Stomach (tissue), 8 donors: ENCODE measurements at regions not wholly inside any gene's neighbourhood (a gene's known extent, or its start where the extent isn't known, plus 50 kb on each side); places are given as distances from the start of the nearest gene placed in this dataset.
A peak's percentile ranks its signal among the peaks of the same experiment; 100 is the strongest.

Experiments
- DNase-seq, 2 donors: peaks; one replicate each; pipeline versions ENCODE4 v3.0.0 to v3.0.0-alpha.2; 2013 to 2019
- H3K27ac ChIP-seq, 5 donors: fragments of 200-600 bp in 4 of 5; sonication (generic) in 4 of 5; one replicate each; pipeline ENCODE4 v1.5.1; 2013 to 2019; ENCODE audit warnings: mild to moderate bottlenecking in 1 of 5, moderate library complexity in 1 of 5
- H3K27me3 ChIP-seq, 3 donors: fragments of 200-600 bp; sonication (generic); one replicate each; pipeline ENCODE4 v1.5.1; 2017 to 2019; ENCODE audit warnings: mixed run types in 1 of 3
- H3K36me3 ChIP-seq, 4 donors: fragments of 200-600 bp; sonication (generic); 1 replicate in 3 of 4; 2 replicates in 1 of 4; pipeline ENCODE4 v1.5.1; 2016 to 2019
- H3K4me1 ChIP-seq, 4 donors: fragments of 200-600 bp; sonication (generic); one replicate each; pipeline ENCODE4 v1.5.1; 2016 to 2019
- H3K4me3 ChIP-seq, 4 donors: fragments of 200-600 bp; sonication (generic) in 3 of 4; one replicate each; pipeline ENCODE4 v1.5.1; 2016 to 2019; ENCODE audit warnings: mild to moderate bottlenecking in 1 of 4
- H3K9me3 ChIP-seq, 4 donors: fragments of 200-600 bp; sonication (generic); one replicate each; pipeline ENCODE4 v1.5.1; 2016 to 2019
- CTCF ChIP-seq, 7 experiments: fragments of 450-650 bp in 4 of 7; fragments of 200-600 bp in 3 of 7; sonication (generic) in 3 of 7; IDR thresholded peaks; one replicate each; pipeline ENCODE4 v1.5.1; 2016 to 2019; ENCODE audit warnings: antibody characterized with exemption in 7 of 7, control low read depth in 2 of 7, mild to moderate bottlenecking in 1 of 7
- EP300 ChIP-seq: sonication (generic); formaldehyde crosslinking; IDR thresholded peaks from one replicate; pipeline ENCODE4 v1.6.1; 2017; ENCODE audit warnings: antibody characterized with exemption
- POLR2A ChIP-seq, 4 donors: fragments of 450-650 bp; IDR thresholded peaks; one replicate each; pipeline ENCODE4 v1.6.1; 2016; ENCODE audit warnings: antibody characterized with exemption in 4 of 4, control low read depth in 2 of 4, mild to moderate bottlenecking in 1 of 4, moderate library complexity in 1 of 4
- POLR2AphosphoS5 ChIP-seq, 3 donors: sonication (generic); formaldehyde crosslinking; IDR thresholded peaks; one replicate each; pipeline ENCODE4 v1.6.1; 2016; ENCODE audit warnings: antibody characterized with exemption in 3 of 3
- WGBS, 5 donors: extraction: QIAGEN DNeasy Blood & Tissue Kit in 3 of 5; methylation state at CpG; one replicate each; pipeline versions ENCODE4 v1.1.5 to v1.1.7; 2013 to 2018; 5-methylcytosine and 5-hydroxymethylcytosine counted together
- intact Hi-C: fragments of 100-400 bp; cut with DNase I; formaldehyde crosslinking; loops from one replicate; pipeline ENCODE4 v1.15.1; 2023; ENCODE audit warnings: low total_unique reads
- donor health status: healthy with polysubstance abuse.
- donor health status: Bipolar disorder and iron deficiency.
- donor health status: healthy.

- no peaks in the 10 kb centered on the region for H3K9me3 ChIP-seq
- intact Hi-C loops: no loop called here
- H3K27me3 ChIP-seq: no peaks in the 10 kb centered on the region
- WGBS, 5 donors: 77 to 86% (median 84%) methylated on average over 19 to 20 of the region's 20 CpGs
- DNase-seq: no peak
- peak overlapping the region in 4 of 5 donors; percentile 25 to 86 (median 84) for H3K27ac ChIP-seq
- H3K36me3 ChIP-seq: no peaks in the 10 kb centered on the region
- peaks cover 8 to 35% (median 29%) of the 10 kb centered on the region in 4 donors for H3K4me1 ChIP-seq
- TF ChIP-seq POLR2AphosphoS5 (IDR thresholded peaks at IDR 0.05) (no peak), POLR2A (IDR thresholded peaks at IDR 0.05) (no peak), CTCF (IDR thresholded peaks at IDR 0.05) (no peak), EP300 (no peak)
- no peak overlapping the region for H3K4me3 ChIP-seq
These were observed 254.0 kb downstream of the TOMM20 start for GRCh38 chr1:234874291-234875288.

GRCh38 chr1:234871710-234872271 is 256.8 kb downstream of the TOMM20 start:
- intact Hi-C loops: no loop called here
- Histone ChIP-seq H3K4me1 (peaks cover 8 to 37% (median 32%) of the 10 kb centered on the region in 4 donors), H3K27me3 (no peaks in the 10 kb centered on the region), H3K27ac (no peak overlapping the region), H3K4me3 (no peak overlapping the region), H3K9me3 (no peaks in the 10 kb centered on the region), H3K36me3 (no peaks in the 10 kb centered on the region)
- no peak for TF ChIP-seq POLR2A (IDR thresholded peaks at IDR 0.05)
- no peak for TF ChIP-seq EP300
- no peak for TF ChIP-seq POLR2AphosphoS5 (IDR thresholded peaks at IDR 0.05)
- no peak for TF ChIP-seq CTCF (IDR thresholded peaks at IDR 0.05)
- no peak for DNase-seq
- 83 to 89% (median 85%) methylated on average over 6 of the region's 6 CpGs for WGBS, 5 donors

- no peak overlapping the region for H3K27ac ChIP-seq
- H3K27me3 ChIP-seq: no peaks in the 10 kb centered on the region
- peaks cover 5 to 37% (median 31%) of the 10 kb centered on the region in 4 donors for H3K4me1 ChIP-seq
- H3K4me3 ChIP-seq: no peak overlapping the region
- TF ChIP-seq CTCF (IDR thresholded peaks at IDR 0.05): no peak
- TF ChIP-seq EP300: no peak
- no peak for TF ChIP-seq POLR2A (IDR thresholded peaks at IDR 0.05)
- 88 to 92% (median 92%) methylated on average over 8 to 10 of the region's 10 CpGs for WGBS, 5 donors
- no peaks in the 10 kb centered on the region for H3K36me3 ChIP-seq
- DNase-seq: no peak
- H3K9me3 ChIP-seq: no peaks in the 10 kb centered on the region
- intact Hi-C loops: no loop called here
These were observed 257.5 kb downstream of the TOMM20 start for GRCh38 chr1:234871039-234871709.
